Calu3 (cell line): ENCODE measurements at regions not wholly inside any gene's neighbourhood (a gene's known extent, or its start where the extent isn't known, plus 50 kb on each side); places are given as distances from the start of the nearest gene placed in this dataset.

Source experiments
- BruUV-seq: library from RNA; stranded (reverse); fragments of 400-500 nt; replicated peaks from 2 replicates; lab custom pipeline; 2021; lab: Mats Ljungman, UMichigan
- CTCF ChIA-PET: fragments of 300-600 bp; sonication (Branson Sonifier 250); formaldehyde crosslinking; loops from one replicate; lab custom pipeline; 2022; ENCODE audit warnings: antibody characterized with exemption; lab: Charles Lee
- DNase-seq: peaks from one replicate; pipeline ENCODE4 v3.0.0; 2022
- H3K27ac Mint-ChIP-seq: one replicate; pipeline ENCODE4 v1.8.0; 2022; ENCODE audit warnings: mixed read lengths; ENCODE audit not compliant: unreplicated experiment
- H3K27me3 Mint-ChIP-seq: one replicate; pipeline ENCODE4 v1.8.0; 2022; ENCODE audit warnings: mixed read lengths; ENCODE audit not compliant: unreplicated experiment
- H3K36me3 Mint-ChIP-seq: one replicate; pipeline ENCODE4 v1.8.0; 2022; ENCODE audit warnings: mild to moderate bottlenecking, moderate library complexity, mixed read lengths; ENCODE audit not compliant: insufficient read depth, unreplicated experiment
- H3K4me1 Mint-ChIP-seq: one replicate; pipeline ENCODE4 v1.8.0; 2022; ENCODE audit warnings: mild to moderate bottlenecking, low read depth, mixed read lengths; ENCODE audit not compliant: unreplicated experiment
- H3K4me3 Mint-ChIP-seq: one replicate; pipeline ENCODE4 v1.8.0; 2022; ENCODE audit warnings: mild to moderate bottlenecking, low read depth, moderate library complexity, mixed read lengths; ENCODE audit not compliant: unreplicated experiment
- H3K9me3 Mint-ChIP-seq: one replicate; pipeline ENCODE4 v1.8.0; 2022; ENCODE audit warnings: low read depth, mixed read lengths; ENCODE audit not compliant: unreplicated experiment
- intact Hi-C: fragments of 100-400 bp; cut with micrococcal nuclease; formaldehyde crosslinking; loops from one replicate; pipeline ENCODE4 v1.10.0; 2022; ENCODE audit not compliant: unreplicated experiment
- TF ChIP-seq, protein P1 (sequence below): fragments of 200-600 bp; IDR thresholded peaks from one replicate; pipeline ENCODE4 v1.8.0; 2022; ENCODE audit warnings: antibody characterized with exemption; ENCODE audit not compliant: unreplicated experiment

DNA sequence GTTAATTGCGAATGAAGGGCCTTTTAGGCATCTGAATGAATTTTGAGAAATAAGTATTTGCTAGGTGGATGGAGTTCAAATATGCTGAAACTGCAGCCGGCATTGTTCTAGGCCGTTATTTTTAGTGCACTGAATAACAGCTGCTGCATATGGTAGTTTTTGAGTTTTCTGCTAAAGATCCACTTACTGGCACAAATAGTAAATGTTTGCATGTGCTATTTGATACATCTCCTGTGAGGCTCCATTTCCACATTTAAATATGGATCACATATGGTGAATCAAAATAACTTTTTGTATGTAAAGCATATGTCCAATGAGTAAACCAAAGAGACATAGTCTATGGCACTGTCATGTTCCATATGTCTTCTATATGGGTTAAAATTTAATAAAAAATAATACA lies 56.7 kb upstream of the CNTN4 start:
- no TSS peak for BruUV-seq
- H3K4me1 Mint-ChIP-seq = no peaks in the 10 kb centered on the region
- H3K9me3 Mint-ChIP-seq = peaks cover 14% of the 10 kb centered on the region
- TF ChIP-seq, protein P1, sequence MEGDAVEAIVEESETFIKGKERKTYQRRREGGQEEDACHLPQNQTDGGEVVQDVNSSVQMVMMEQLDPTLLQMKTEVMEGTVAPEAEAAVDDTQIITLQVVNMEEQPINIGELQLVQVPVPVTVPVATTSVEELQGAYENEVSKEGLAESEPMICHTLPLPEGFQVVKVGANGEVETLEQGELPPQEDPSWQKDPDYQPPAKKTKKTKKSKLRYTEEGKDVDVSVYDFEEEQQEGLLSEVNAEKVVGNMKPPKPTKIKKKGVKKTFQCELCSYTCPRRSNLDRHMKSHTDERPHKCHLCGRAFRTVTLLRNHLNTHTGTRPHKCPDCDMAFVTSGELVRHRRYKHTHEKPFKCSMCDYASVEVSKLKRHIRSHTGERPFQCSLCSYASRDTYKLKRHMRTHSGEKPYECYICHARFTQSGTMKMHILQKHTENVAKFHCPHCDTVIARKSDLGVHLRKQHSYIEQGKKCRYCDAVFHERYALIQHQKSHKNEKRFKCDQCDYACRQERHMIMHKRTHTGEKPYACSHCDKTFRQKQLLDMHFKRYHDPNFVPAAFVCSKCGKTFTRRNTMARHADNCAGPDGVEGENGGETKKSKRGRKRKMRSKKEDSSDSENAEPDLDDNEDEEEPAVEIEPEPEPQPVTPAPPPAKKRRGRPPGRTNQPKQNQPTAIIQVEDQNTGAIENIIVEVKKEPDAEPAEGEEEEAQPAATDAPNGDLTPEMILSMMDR = no peak
- DNase-seq = no peak
- no peaks in the 10 kb centered on the region for H3K36me3 Mint-ChIP-seq
- H3K27me3 Mint-ChIP-seq = no peaks in the 10 kb centered on the region
- intact Hi-C loops = no loop called here
- CTCF ChIA-PET = no interaction called here
- no peak overlapping the region for H3K4me3 Mint-ChIP-seq
- no peak overlapping the region for H3K27ac Mint-ChIP-seq
